NCI-H526 treated with DMSO at 0.1 percent for 48 hours (cell line): ENCODE measurements at regions not wholly inside any gene's neighbourhood (a gene's known extent, or its start where the extent isn't known, plus 50 kb on each side); places are given as distances from the start of the nearest gene placed in this dataset.
"Not testable (repeated sequence)": the region's sequence is repeated elsewhere in the genome, so short reads cannot be mapped to it uniquely, and the experiment has no call there.

ENCODE experiments used
- DNase-seq: peaks from one replicate; lab custom pipeline; 2025; lab: John Stamatoyannopoulos, UW

GRCh38 chr18:14189858-14190257, 57.6 kb upstream of the ZNF519 start:
- DNase-seq = no peak

GRCh38 chr18:14188751-14189406, 56.6 kb upstream of the ZNF519 start:
- DNase-seq = not testable (repeated sequence)
